Ramos (cell line): ENCODE measurements at regions not wholly inside any gene's neighbourhood (a gene's known extent, or its start where the extent isn't known, plus 50 kb on each side); places are given as distances from the start of the nearest gene placed in this dataset.

Experiments used
- in situ Hi-C: fragments of 300-500 bp; cut with MboI; formaldehyde crosslinking; loops from one replicate; pipeline ENCODE4 v1.14.3; 2022; ENCODE audit warnings: low sequenced_read_pairs; ENCODE audit not compliant: unreplicated experiment

DNA sequence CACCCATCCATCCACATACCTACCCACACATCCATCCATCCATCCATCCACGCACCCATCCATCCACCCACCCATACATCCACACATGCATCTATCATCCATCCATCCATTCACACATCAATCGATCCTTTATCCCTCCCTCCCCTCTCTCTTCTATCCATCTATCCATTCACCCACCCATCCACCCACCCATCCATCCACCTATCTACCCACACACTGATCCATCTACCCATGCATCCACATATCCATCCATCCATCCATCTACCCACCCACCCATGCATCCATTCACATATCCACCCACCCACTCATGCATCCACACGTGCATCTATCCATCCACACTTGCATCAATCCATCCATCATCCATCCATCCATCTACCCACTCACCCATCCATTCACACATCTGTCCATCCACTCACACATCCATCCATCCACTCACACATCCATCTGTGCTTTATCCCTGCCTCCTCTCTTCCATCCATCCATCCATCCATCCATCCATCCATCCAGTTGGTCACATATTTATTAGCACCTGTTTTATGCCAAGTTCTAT lies 366.1 kb downstream of the CTTN start:
- in situ Hi-C loops = no loop called here

DNA sequence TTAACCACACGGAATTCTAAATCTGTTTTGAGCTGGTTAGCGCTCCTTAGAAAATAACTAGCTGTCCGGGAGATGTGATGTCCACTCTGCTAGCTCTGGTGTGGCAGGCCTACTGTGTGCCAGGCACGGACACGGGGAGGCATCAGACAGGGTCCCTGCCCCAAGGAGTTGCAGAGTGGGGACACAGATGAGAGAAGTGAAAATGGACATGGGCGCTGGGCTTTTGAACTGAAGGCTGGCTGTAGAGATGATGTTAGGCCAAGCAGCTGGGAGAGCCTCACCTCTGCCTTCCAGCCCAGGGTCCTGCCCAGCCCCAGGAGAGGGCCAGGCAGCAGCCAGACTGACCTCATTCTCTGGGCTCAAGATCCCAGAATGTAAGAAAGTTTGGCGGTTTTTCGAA lies 368.6 kb downstream of the CTTN start:
- in situ Hi-C loops = no loop called here

DNA sequence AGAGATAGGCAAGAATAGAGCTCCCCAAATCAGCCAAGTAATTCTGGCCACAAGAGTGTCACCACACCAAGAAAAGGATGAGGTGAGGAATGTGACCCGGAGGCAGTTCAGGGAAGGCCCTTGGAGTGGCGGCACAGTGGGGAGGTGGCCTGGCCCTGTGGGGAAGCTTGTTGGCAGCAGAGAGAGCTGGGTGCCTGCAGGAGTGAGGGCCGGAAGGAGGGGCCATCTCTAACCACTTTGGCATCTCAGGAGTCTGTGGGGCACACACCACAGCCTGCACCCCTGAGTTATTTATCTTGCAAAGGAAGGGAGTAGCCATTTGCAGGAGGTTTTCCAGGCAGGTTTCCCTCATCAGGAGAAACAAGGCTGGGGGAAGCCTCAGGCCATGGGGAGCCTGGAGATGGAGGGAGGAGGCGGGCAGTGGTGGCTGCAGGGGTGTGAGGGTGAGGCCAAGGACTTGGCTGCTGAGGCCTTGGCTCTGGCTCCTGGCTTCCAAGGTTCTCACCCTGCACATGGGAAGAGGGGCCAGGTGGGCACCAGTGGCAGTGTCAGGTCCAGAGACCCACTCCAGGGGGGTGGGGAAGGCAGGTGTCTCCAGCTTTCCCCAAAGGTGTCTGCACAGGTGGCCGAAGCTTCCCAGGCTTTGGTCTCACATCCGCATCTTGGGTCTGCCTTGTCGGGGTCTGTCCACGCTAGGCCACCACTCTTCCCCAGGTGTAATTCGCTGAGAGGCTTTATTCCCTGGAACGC lies 370.2 kb downstream of the CTTN start:
- in situ Hi-C loops = no loop called here

DNA sequence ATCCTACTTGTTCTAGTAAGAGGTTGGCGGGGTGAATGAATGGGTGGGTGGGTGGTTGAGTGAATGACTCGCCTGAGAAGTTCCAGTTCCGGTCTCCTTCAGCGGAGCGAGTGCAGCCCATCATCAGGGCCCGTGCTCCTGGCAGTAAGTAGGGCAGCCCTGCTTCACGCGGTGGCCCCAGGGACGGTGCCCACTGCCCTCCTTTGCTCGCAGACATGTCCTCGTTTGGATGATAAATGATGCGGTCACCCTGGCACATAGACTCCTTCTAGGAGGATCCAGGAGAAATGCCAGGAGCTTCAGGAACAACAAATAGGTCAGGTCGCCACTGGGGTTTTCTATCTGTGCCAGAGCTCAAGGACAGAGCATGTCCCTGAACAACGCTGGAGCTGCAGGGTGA lies 370.8 kb downstream of the CTTN start:
- in situ Hi-C loops = no loop called here

DNA sequence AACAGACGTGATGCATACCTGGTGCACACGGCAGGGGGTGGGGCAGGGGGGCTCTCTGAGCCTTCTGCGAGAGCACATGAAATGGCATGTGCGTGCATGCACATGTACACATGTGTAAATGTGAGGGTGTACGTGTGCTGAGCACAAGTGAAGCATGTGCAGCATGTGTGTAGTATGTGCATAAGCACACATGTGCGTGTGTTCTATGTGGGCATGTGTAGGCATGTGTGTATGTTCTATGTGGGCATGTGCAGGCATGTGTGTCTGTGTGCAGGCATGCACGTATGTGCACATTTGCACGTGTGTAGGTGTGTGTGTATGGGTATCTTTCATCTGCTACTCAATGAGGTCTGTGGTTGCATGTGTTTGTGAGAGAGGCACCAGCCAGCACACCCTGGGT lies 371.2 kb downstream of the CTTN start:
- in situ Hi-C loops = no loop called here

DNA sequence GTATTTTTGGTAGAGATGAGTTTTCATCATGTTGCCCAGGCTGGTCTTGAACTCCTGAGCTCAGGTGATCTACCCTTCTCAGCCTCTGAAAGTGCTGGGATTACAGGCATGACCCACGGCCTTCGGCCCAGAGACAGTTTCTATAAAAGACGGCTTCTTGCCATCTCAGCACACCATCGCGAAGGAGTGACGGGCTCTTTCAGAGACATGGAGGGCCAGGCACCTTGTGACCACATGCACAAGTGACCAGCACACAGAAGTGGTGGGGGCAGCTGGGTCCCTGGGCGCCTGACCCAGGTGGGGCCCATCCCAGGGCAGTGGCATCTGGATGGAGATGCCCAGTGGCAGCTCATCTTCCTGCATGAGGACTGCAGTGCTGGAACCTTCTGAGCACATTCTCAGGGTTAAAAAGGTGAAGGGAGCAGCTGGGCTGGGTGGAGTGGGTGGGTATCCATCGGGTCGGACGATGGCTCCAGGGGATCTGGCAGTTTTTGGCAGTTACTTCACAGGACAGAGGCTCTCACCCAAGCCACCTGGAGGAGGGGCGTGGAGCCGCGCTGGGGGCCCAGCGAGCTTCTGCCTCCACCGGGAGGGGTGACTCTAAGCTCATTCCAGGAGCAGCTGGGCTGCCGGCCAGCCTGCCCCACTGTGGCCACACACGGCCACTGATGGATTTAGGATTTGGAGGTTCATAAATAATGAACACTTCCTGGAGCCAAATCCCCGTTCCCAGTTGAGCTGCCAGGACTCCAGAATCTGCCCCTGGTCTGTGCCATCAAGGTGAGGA lies 373.0 kb downstream of the CTTN start:
- in situ Hi-C loops = no loop called here

DNA sequence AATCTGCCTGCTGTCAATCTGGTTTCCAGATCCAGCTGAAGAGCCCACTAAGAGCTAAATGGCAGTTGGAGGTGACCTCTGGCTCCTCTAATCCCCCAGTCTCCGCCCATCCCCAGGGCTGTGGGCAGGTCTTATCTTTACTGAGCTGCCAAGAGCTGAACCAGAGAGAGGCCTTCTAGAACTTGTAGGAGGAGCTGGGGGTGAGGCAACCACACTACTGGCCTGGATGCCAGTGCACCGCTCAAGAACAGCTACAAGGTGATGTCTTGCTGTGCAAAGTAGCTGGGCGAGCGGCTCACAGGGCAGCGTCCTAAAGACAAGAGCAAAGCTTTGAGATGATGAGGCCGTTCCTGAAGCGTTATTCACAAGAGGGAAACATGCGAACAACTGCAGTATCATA lies 374.6 kb downstream of the CTTN start:
- in situ Hi-C loops = no loop called here

- in situ Hi-C loops = no loop called here
Measured at GRCh38 chr11:70775386-70776075, 377.2 kb downstream of the CTTN start.

DNA sequence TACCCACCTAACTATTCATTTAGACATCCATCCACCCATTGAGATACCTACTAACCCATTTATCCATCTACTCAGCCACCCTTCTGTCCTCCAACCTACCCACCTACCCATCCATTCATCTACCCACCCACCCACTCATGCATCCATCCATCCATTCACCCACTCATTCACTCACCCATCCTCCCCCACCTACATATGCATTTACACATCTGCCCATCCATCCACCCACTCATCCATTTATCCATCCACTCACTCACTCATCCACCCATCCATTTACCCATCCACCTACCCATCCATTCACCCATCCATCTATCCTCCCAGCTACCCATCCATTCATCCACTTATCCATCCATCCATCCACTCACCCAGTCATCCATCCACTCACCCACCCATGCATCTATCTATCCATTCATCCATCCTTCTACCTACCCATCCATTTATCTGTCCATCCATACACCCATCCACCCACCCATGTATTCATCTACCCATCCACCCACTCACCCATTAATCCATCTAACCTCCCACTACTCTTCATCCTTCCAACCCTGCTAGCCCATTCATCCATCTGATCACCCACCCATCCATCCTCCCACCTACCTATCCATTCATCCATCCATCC lies 378.7 kb downstream of the CTTN start:
- in situ Hi-C loops = no loop called here

GRCh38 chr11:70778883-70779282 lies 380.6 kb downstream of the CTTN start:
- in situ Hi-C loops = no loop called here

GRCh38 chr11:70779433-70780245 lies 381.3 kb downstream of the CTTN start:
- in situ Hi-C loops = no loop called here

- in situ Hi-C loops = no loop called here
Measured at GRCh38 chr11:70780246-70780535, 381.9 kb downstream of the CTTN start.

GRCh38 chr11:70782401-70782913 lies 384.1 kb downstream of the CTTN start:
- in situ Hi-C loops = no loop called here

DNA sequence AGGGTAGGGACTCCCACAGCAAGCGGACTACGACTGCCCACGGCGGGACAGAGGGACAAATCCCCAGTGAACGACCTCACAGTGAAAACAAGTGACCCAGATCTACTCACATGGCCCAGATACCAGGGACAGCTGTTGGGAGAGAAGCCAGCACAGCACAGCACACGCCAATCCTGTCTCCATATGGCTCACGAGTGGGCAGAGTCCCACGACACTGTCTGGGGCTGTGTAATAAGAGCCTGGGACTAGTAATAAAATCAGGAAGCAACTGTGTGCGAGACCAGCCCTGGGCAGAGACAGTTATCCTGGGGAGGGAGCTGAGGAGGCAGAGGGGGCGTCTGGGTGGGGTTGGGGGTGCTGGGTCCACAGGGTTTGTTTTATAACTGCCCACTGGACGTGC lies 385.0 kb downstream of the CTTN start:
- in situ Hi-C loops = no loop called here

DNA sequence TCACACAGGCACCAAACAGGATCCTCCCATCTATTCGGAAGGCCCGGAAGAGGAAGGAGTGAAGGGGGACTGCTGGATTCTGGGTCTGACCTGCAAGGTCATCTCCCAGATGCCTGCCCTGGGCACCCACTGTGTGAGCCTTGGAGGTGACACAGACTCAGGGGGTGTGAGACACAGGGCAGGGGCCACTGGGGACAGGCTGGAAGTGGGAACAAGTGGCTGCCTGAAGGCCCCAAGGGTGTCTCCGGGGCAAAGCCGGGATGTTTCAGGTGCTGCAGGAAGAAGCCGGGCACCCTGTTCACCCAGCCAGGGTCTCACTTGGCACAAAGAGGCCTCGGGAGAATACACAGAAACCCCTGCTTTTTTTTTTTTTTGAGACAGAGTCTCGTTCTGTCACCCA lies 385.5 kb downstream of the CTTN start:
- in situ Hi-C loops = no loop called here

DNA sequence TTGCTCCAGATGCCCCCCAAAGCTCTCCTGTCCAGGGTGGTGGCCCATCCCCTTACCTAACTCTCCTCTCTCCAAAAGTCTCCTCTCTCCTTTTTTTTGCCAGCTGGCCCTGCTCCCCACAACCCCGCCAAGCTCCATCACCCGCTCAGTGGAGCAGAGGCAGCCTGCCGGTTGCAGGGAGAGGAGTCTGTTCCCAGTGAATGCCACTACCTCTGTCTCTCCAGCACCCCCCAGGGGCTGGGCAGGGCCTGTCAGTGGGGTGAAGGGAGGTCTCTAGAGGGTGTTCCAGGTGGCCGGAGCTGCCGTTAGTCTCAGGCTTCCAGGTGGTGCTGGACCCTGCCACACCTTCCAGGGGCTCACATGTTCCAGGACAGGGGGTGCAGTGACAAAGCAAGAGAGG lies 387.0 kb downstream of the CTTN start:
- in situ Hi-C loops = no loop called here

- in situ Hi-C loops = no loop called here
Measured at GRCh38 chr11:70786021-70786665, 387.8 kb downstream of the CTTN start.

- in situ Hi-C loops = no loop called here
Measured at GRCh38 chr11:70788248-70789022, 390.1 kb downstream of the CTTN start.
